ENCODE measurements at regions not wholly inside any gene's neighbourhood (a gene's known extent, or its start where the extent isn't known, plus 50 kb on each side); places are given as distances from the start of the nearest gene placed in this dataset.

GRCh38 chr9:25260046-25260445 is 418.2 kb downstream of the TUSC1 start:
- TF ChIP-seq SP1 (IDR thresholded peaks at IDR 0.05) (no peak), FOXM1 (IDR thresholded peaks at IDR 0.05; ENCODE audit: borderline replicate concordance) (no peak), FOXK2 (IDR thresholded peaks at IDR 0.05) (no peak)

Data from HEK293T (cell line).